Spleen (tissue), 11 donors: ENCODE measurements at regions not wholly inside any gene's neighbourhood (a gene's known extent, or its start where the extent isn't known, plus 50 kb on each side); places are given as distances from the start of the nearest gene placed in this dataset.

ENCODE experiments used
- DNase-seq: peaks from one replicate; pipeline ENCODE4 v3.0.0-alpha.2; 2020
- H3K27ac ChIP-seq, 8 donors: fragments of 200-600 bp; sonication (generic) in 7 of 8; 1 replicate in 4 of 8; 2 replicates in 4 of 8; pipeline versions ENCODE4 v1.5.0 to v1.8.0; 2016 to 2021; ENCODE audit warnings: inconsistent platforms in 4 of 8, mild to moderate bottlenecking in 4 of 8, moderate library complexity in 1 of 8
- H3K27me3 ChIP-seq, 7 donors: fragments of 200-600 bp; sonication (generic) in 6 of 7; replicated peaks in 1 of 7; 1 replicate in 4 of 7; 2 replicates in 3 of 7; pipeline versions ENCODE4 v1.5.0 to v1.8.0; 2016 to 2021; ENCODE audit warnings: inconsistent platforms in 3 of 7, mild to moderate bottlenecking in 1 of 7
- H3K36me3 ChIP-seq, 6 donors: fragments of 200-600 bp; sonication (generic) in 5 of 6; 1 replicate in 4 of 6; 2 replicates in 2 of 6; pipeline versions ENCODE4 v1.5.0 to v1.8.0; 2016 to 2021; ENCODE audit warnings: inconsistent platforms in 2 of 6
- H3K4me1 ChIP-seq, 6 donors: fragments of 200-600 bp; sonication (generic) in 5 of 6; 1 replicate in 3 of 6; 2 replicates in 3 of 6; pipeline versions ENCODE4 v1.5.0 to v1.8.0; 2016 to 2021; ENCODE audit warnings: inconsistent platforms in 3 of 6
- H3K4me3 ChIP-seq, 8 donors: fragments of 200-600 bp; sonication (generic) in 7 of 8; 1 replicate in 4 of 8; 2 replicates in 4 of 8; pipeline versions ENCODE4 v1.5.0 to v1.8.0; 2016 to 2021; ENCODE audit warnings: inconsistent platforms in 4 of 8, mild to moderate bottlenecking in 4 of 8, moderate library complexity in 2 of 8
- H3K9me3 ChIP-seq, 8 donors: fragments of 200-600 bp; sonication (generic) in 7 of 8; 1 replicate in 4 of 8; 2 replicates in 4 of 8; pipeline versions ENCODE4 v1.5.0 to v1.8.0; 2016 to 2021; ENCODE audit warnings: inconsistent platforms in 4 of 8
- CTCF ChIP-seq, 11 experiments: fragments of 200-600 bp in 7 of 11; fragments of 450-650 bp in 4 of 11; sonication (generic) in 4 of 11; IDR thresholded peaks in 8 of 11; conservative IDR thresholded peaks in 3 of 11; 1 replicate in 7 of 11; 2 replicates in 4 of 11; pipeline versions ENCODE4 v1.4.0 to v1.8.0; 2016 to 2021; ENCODE audit warnings: antibody characterized with exemption in 11 of 11, inconsistent platforms in 4 of 11, mild to moderate bottlenecking in 1 of 11
- POLR2A ChIP-seq, 3 donors: fragments of 450-650 bp; IDR thresholded peaks; one replicate each; pipeline ENCODE4 v1.5.1; 2017; ENCODE audit warnings: antibody characterized with exemption in 3 of 3, mild to moderate bottlenecking in 1 of 3
- POLR2AphosphoS5 ChIP-seq, 3 donors: sonication (generic); formaldehyde crosslinking; IDR thresholded peaks; one replicate each; pipeline ENCODE4 v1.5.1; 2017; ENCODE audit warnings: antibody characterized with exemption in 3 of 3
- WGBS, 5 donors: extraction: QIAGEN DNeasy Blood & Tissue Kit in 3 of 5; methylation state at CpG; one replicate each; pipeline versions ENCODE4 v1.1.5 to v1.1.7; 2013 to 2018; 5-methylcytosine and 5-hydroxymethylcytosine counted together
- intact Hi-C: fragments of 100-400 bp; cut with DNase I; formaldehyde crosslinking; loops from one replicate; pipeline ENCODE4 v1.15.0; 2023; ENCODE audit warnings: low total_unique reads
- donor health status: healthy with polysubstance abuse.
- donor health status: DM: no; HTN: no; CAD: no; lungs with moderate emphysema.
- donor health status: DM: no; HTN: no; CAD: no.
- donor health status: Bipolar disorder and iron deficiency.
- donor health status: healthy.
- donor health status: DM: no; HTN: no; CAD: no.
- donor health status: DM: yes; HTN: yes; CAD: no.

GRCh38 chr5:171535162-171535561, 115.7 kb downstream of the FGF18 start:
- Histone ChIP-seq H3K36me3 (no peaks in the 10 kb centered on the region), H3K4me3 (no peak overlapping the region), H3K27ac (no peak overlapping the region), H3K27me3 (peaks cover 0 to 18% (median 0%) of the 10 kb centered on the region in 7 donors), H3K9me3 (no peaks in the 10 kb centered on the region), H3K4me1 (no peaks in the 10 kb centered on the region)
- no peak for TF ChIP-seq POLR2A (IDR thresholded peaks at IDR 0.05)
- TF ChIP-seq CTCF (IDR thresholded peaks at IDR 0.05 in 8 of 11, conservative IDR thresholded peaks at IDR 0.05 in 3 of 11), result no peak
- TF ChIP-seq POLR2AphosphoS5 (IDR thresholded peaks at IDR 0.05), result no peak
- no peak for DNase-seq
- intact Hi-C loops, result no loop called here
- WGBS, 5 donors, result 80 to 96% (median 87%) methylated on average over 1 of the region's 1 CpG

GRCh38 chr5:171537070-171537849, 117.8 kb downstream of the FGF18 start:
- H3K9me3 ChIP-seq, result no peaks in the 10 kb centered on the region
- peaks cover 0 to 30% (median 0%) of the 10 kb centered on the region in 7 donors for H3K27me3 ChIP-seq
- DNase-seq, result no peak
- intact Hi-C loops, result no loop called here
- WGBS, 5 donors, result 67 to 77% (median 71%) methylated on average over 9 of the region's 9 CpGs
- no peaks in the 10 kb centered on the region for H3K4me1 ChIP-seq
- TF ChIP-seq POLR2A (IDR thresholded peaks at IDR 0.05) (no peak), CTCF (IDR thresholded peaks at IDR 0.05 in 8 of 11, conservative IDR thresholded peaks at IDR 0.05 in 3 of 11) (no peak), POLR2AphosphoS5 (IDR thresholded peaks at IDR 0.05) (no peak)
- no peak overlapping the region for H3K4me3 ChIP-seq
- H3K36me3 ChIP-seq, result no peaks in the 10 kb centered on the region
- no peak overlapping the region for H3K27ac ChIP-seq

- TF ChIP-seq POLR2AphosphoS5 (IDR thresholded peaks at IDR 0.05) (no peak), POLR2A (IDR thresholded peaks at IDR 0.05) (no peak), CTCF (IDR thresholded peaks at IDR 0.05 in 8 of 11, conservative IDR thresholded peaks at IDR 0.05 in 3 of 11) (no peak)
- WGBS, 5 donors, result 63 to 91% (median 84%) methylated on average over 3 of the region's 3 CpGs
These were observed 118.6 kb downstream of the FGF18 start for GRCh38 chr5:171537923-171538537.

GRCh38 chr5:171538681-171539080, 119.2 kb downstream of the FGF18 start:
- Histone ChIP-seq H3K36me3 (no peaks in the 10 kb centered on the region), H3K4me3 (no peak overlapping the region), H3K9me3 (no peaks in the 10 kb centered on the region), H3K27ac (no peak overlapping the region), H3K4me1 (no peaks in the 10 kb centered on the region), H3K27me3 (peaks cover 0 to 30% (median 0%) of the 10 kb centered on the region in 7 donors)
- intact Hi-C loops, result no loop called here
- no peak for TF ChIP-seq POLR2A (IDR thresholded peaks at IDR 0.05)
- no peak for TF ChIP-seq POLR2AphosphoS5 (IDR thresholded peaks at IDR 0.05)
- TF ChIP-seq CTCF (IDR thresholded peaks at IDR 0.05 in 8 of 11, conservative IDR thresholded peaks at IDR 0.05 in 3 of 11), result no peak
- WGBS, 5 donors, result 58 to 91% (median 80%) methylated on average over 4 of the region's 4 CpGs
- DNase-seq, result no peak

More at GRCh38 chr5:171537923-171538537, 118.6 kb downstream of the FGF18 start:
- DNase-seq, result no peak
- Histone ChIP-seq H3K4me3 (no peak overlapping the region), H3K27me3 (peaks cover 0 to 30% (median 0%) of the 10 kb centered on the region in 7 donors), H3K36me3 (no peaks in the 10 kb centered on the region), H3K27ac (no peak overlapping the region), H3K9me3 (no peaks in the 10 kb centered on the region), H3K4me1 (no peaks in the 10 kb centered on the region)
- intact Hi-C loops, result no loop called here
